HepG2 (cell line): ENCODE measurements at regions not wholly inside any gene's neighbourhood (a gene's known extent, or its start where the extent isn't known, plus 50 kb on each side); places are given as distances from the start of the nearest gene placed in this dataset.

ENCODE experiments used
- ATAC-seq: fragments of 200-7000 bp; cut with Tn5 transposase; 3 replicates; pipeline ENCODE4 v1.9.1; 2020; ENCODE audit warnings: mild to moderate bottlenecking, moderate library complexity
- BruUV-seq: library from RNA; stranded (reverse); fragments of 400-500 nt; replicated peaks from 2 replicates; lab custom pipeline; 2021; lab: Mats Ljungman, UMichigan
- CTCF ChIA-PET: fragments of 300-600 bp; formaldehyde crosslinking; extraction: SDS; loops from one replicate; lab custom pipeline; 2021; ENCODE audit warnings: low total read pairs, inconsistent platforms, low intra/inter-chr PET ratio; lab: Yijun Ruan, JAX
- POLR2A ChIA-PET: fragments of 350-600 bp; sonication (Branson Sonifier 250); formaldehyde crosslinking; loops from one replicate; lab custom pipeline; 2020; ENCODE audit warnings: antibody characterized with exemption, inconsistent platforms; lab: Yijun Ruan, JAX
- DNase-seq: peaks from one replicate; pipeline ENCODE4 v3.0.0-alpha.2; 2015; ENCODE audit warnings: low spot score
- FAIRE-seq: peaks from 3 replicates; lab custom pipeline; 2011; peaks lifted over from hg19 to GRCh38; lab: Jason Lieb, UNC
- H2AFZ ChIP-seq: one replicate; pipeline ENCODE4 v1.6.1; 2011; ENCODE audit warnings: low read length, inconsistent platforms
- H3K27ac ChIP-seq: fragments of 300-600 bp; 3 replicates; pipeline ENCODE4 v1.8.0; 2011; ENCODE audit warnings: mixed run types, mild to moderate bottlenecking, mixed read lengths, low read length, inconsistent platforms; ENCODE audit not compliant: insufficient read depth; ENCODE audit errors: extremely low read length
- H3K27me3 ChIP-seq, 2 experiments: fragments of 200-600 bp in 1 of 2; 2 replicates in 1 of 2; 3 replicates in 1 of 2; pipeline versions ENCODE4 v1.6.0 to v1.8.0; 2011; ENCODE audit warnings: low read length in 2 of 2, mild to moderate bottlenecking in 2 of 2, moderate library complexity in 2 of 2, inconsistent platforms in 1 of 2; ENCODE audit not compliant: insufficient read depth in 2 of 2, control insufficient read depth in 1 of 2
- H3K36me3 ChIP-seq, 2 experiments: fragments of 200-600 bp in 1 of 2; replicated peaks in 1 of 2; 2 replicates in 1 of 2; 3 replicates in 1 of 2; pipeline versions ENCODE4 v1.5.1 to v1.8.0; 2011; ENCODE audit warnings: low read length in 2 of 2, inconsistent platforms in 1 of 2; ENCODE audit not compliant: insufficient read depth in 2 of 2, control insufficient read depth in 1 of 2
- H3K4me1 ChIP-seq: 2 replicates; pipeline ENCODE4 v1.5.1; 2012; ENCODE audit warnings: low read length, inconsistent platforms; ENCODE audit not compliant: insufficient read depth
- H3K4me2 ChIP-seq: 2 replicates; pipeline ENCODE4 v1.6.0; 2011; ENCODE audit warnings: low read depth, low read length, inconsistent platforms
- H3K4me3 ChIP-seq, 3 experiments: fragments of 200-600 bp in 1 of 3; sonication (generic), shearing (Covaris generic) in 1 of 3; replicated peaks in 1 of 3; 2 replicates each; pipeline ENCODE4 v1.5.1; 2011 to 2016; ENCODE audit warnings: low read length in 3 of 3, inconsistent platforms in 2 of 3, low read depth in 2 of 3, mild to moderate bottlenecking in 2 of 3, control low read depth in 1 of 3, mixed read lengths in 1 of 3; ENCODE audit not compliant: insufficient read depth in 1 of 3
- H3K79me2 ChIP-seq: one replicate; pipeline ENCODE4 v1.6.1; 2011; ENCODE audit warnings: low read length, inconsistent platforms; ENCODE audit not compliant: insufficient read depth
- H3K9ac ChIP-seq: 2 replicates; pipeline ENCODE4 v1.6.0; 2011; ENCODE audit warnings: mild to moderate bottlenecking, low read depth, low read length, inconsistent platforms; ENCODE audit not compliant: insufficient read depth
- H3K9me3 ChIP-seq: 2 replicates; pipeline ENCODE4 v1.5.1; 2012; ENCODE audit warnings: mild to moderate bottlenecking, low read length
- H4K20me1 ChIP-seq: 2 replicates; pipeline ENCODE4 v1.6.0; 2011; ENCODE audit warnings: inconsistent platforms, mild to moderate bottlenecking, low read length, moderate library complexity; ENCODE audit not compliant: insufficient read depth
- BRF2 ChIP-seq: sonication (generic); formaldehyde crosslinking; IDR thresholded peaks from 2 replicates; pipeline ENCODE4 v1.8.1; 2022; ENCODE audit warnings: mild to moderate bottlenecking, missing genetic modification reagents
- CENPBD1 ChIP-seq: sonication (generic); formaldehyde crosslinking; IDR thresholded peaks from 2 replicates; pipeline ENCODE4 v1.8.0; 2022; ENCODE audit warnings: missing genetic modification reagents, low read depth, mild to moderate bottlenecking, borderline replicate concordance
- ESRRA ChIP-seq: sonication (generic); formaldehyde crosslinking; IDR thresholded peaks from 2 replicates; pipeline ENCODE4 v1.5.1; 2020; ENCODE audit warnings: mild to moderate bottlenecking, low read depth, missing genetic modification reagents
- FOXJ3 ChIP-seq: sonication (generic); formaldehyde crosslinking; IDR thresholded peaks from 2 replicates; pipeline ENCODE4 v1.4.0; 2020; ENCODE audit warnings: missing genetic modification reagents, mild to moderate bottlenecking, borderline replicate concordance
- GATA4 ChIP-seq: sonication (generic); IDR thresholded peaks from 2 replicates; pipeline ENCODE4 v1.6.1; 2016; ENCODE audit warnings: antibody characterized with exemption, low read depth, borderline replicate concordance
- HDAC1 ChIP-seq: sonication (generic); formaldehyde crosslinking; IDR thresholded peaks from 2 replicates; pipeline ENCODE4 v1.5.1; 2020; ENCODE audit warnings: mild to moderate bottlenecking, missing genetic modification reagents
- HIC2 ChIP-seq: sonication (generic); formaldehyde crosslinking; IDR thresholded peaks from 2 replicates; pipeline ENCODE4 v1.9.0; 2022; ENCODE audit warnings: low read depth, missing genetic modification reagents
- IKZF5 ChIP-seq: IDR thresholded peaks from 2 replicates; pipeline ENCODE4 v1.6.1; 2018; ENCODE audit warnings: missing genetic modification reagents, mild to moderate bottlenecking, missing compliant biosample characterization
- MAFF ChIP-seq: IDR thresholded peaks from 2 replicates; pipeline ENCODE4 v1.6.1; 2011; ENCODE audit warnings: low read depth, low read length, improper control_type of control experiment
- MAFK ChIP-seq, 2 experiments: IDR thresholded peaks in 1 of 2; conservative IDR thresholded peaks in 1 of 2; 2 replicates each; pipeline ENCODE4 v1.6.1; 2011; ENCODE audit warnings: improper control_type of control experiment in 2 of 2, low read length in 2 of 2
- PHF5A ChIP-seq: IDR thresholded peaks from one replicate; pipeline ENCODE4 v1.6.1; 2018; ENCODE audit warnings: low read depth, missing genetic modification reagents; ENCODE audit not compliant: unreplicated experiment
- PHF8 ChIP-seq: sonication (generic); formaldehyde crosslinking; IDR thresholded peaks from 2 replicates; pipeline ENCODE4 v1.5.0; 2020; ENCODE audit warnings: missing genetic modification reagents
- RXRB ChIP-seq: IDR thresholded peaks from 2 replicates; pipeline ENCODE4 v1.6.1; 2016; ENCODE audit warnings: borderline replicate concordance, missing genetic modification reagents, missing compliant biosample characterization
- SMAD9 ChIP-seq: sonication (generic); formaldehyde crosslinking; IDR thresholded peaks from 2 replicates; pipeline ENCODE4 v1.5.1; 2020; ENCODE audit warnings: mild to moderate bottlenecking, missing genetic modification reagents
- SNAPC2 ChIP-seq: sonication (generic); formaldehyde crosslinking; IDR thresholded peaks from 2 replicates; pipeline ENCODE4 v1.8.1; 2022; ENCODE audit warnings: mild to moderate bottlenecking, missing genetic modification reagents
- TBL1XR1 ChIP-seq: fragments of 150-350 bp; IDR thresholded peaks from 2 replicates; pipeline ENCODE4 v1.6.1; 2014; ENCODE audit warnings: borderline replicate concordance, low read length; ENCODE audit not compliant: partially characterized antibody
- ZBTB34 ChIP-seq: sonication (generic); formaldehyde crosslinking; IDR thresholded peaks from 2 replicates; pipeline ENCODE4 v1.8.0; 2022; ENCODE audit warnings: mild to moderate bottlenecking, missing genetic modification reagents
- ZC3H13 ChIP-seq: sonication (generic); formaldehyde crosslinking; IDR thresholded peaks from 2 replicates; pipeline ENCODE4 v1.8.1; 2023; ENCODE audit warnings: mild to moderate bottlenecking, missing genetic modification reagents, moderate library complexity
- ZNF776 ChIP-seq: sonication (generic); formaldehyde crosslinking; IDR thresholded peaks from 2 replicates; pipeline ENCODE4 v1.4.0; 2020; ENCODE audit warnings: mild to moderate bottlenecking, missing genetic modification reagents
- WGBS: methylation state at CpG from one replicate; pipeline ENCODE4 v1.1.6; 2017; ENCODE audit warnings: low lambda C conversion rate; 5-methylcytosine and 5-hydroxymethylcytosine counted together
- in situ Hi-C: cut with HindIII; loops from 2 replicates; pipeline ENCODE4 v1.10.0; 2017; ENCODE audit warnings: low pct_unique_long_range_greater_than_20kb; ENCODE audit not compliant: extremely low pct_ligation_motif_present
- intact Hi-C: fragments of 100-400 bp; cut with micrococcal nuclease; formaldehyde crosslinking; loops from one replicate; pipeline ENCODE4 v1.10.0; 2022; ENCODE audit not compliant: unreplicated experiment

- TF ChIP-seq TBL1XR1 = no peak
- no peak for TF ChIP-seq BRF2 (CRISPR knock-in tag)
- no peak for TF ChIP-seq GATA4
- TF ChIP-seq MAFK (conservative IDR thresholded peaks at IDR 0.05 in 1 of 2, IDR thresholded peaks at IDR 0.05 in 1 of 2; ENCODE audit: low read length in 2 of 2) = peak; percentile 59 to 86; a peak in 3 of 4 replicates
- no peak for TF ChIP-seq IKZF5 (CRISPR knock-in tag)
- no peak for TF ChIP-seq ZBTB34 (CRISPR knock-in tag)
- no peak for TF ChIP-seq ZNF776 (CRISPR knock-in tag)
- peak; percentile 70 for TF ChIP-seq MAFF
- TF ChIP-seq PHF8 (CRISPR knock-in tag) = no peak
Measured at GRCh38 chrX:79715448-79715847, 299.1 kb upstream of the TBX22 start (continued).

GRCh38 chrX:79719568-79720231 lies 294.9 kb upstream of the TBX22 start:
- 13% methylated on average over 4 of the region's 4 CpGs for WGBS
- BruUV-seq = no TSS peak
- POLR2A ChIA-PET = no interaction called here
- no peak for DNase-seq
- peaks cover 20% of the 10 kb centered on the region; the same call in 1 of the 2 replicates for H3K9me3 ChIP-seq
- FAIRE-seq = no peak
- H3K4me1 ChIP-seq = no peaks in the 10 kb centered on the region
- H3K79me2 ChIP-seq = no peaks in the 10 kb centered on the region
- in situ Hi-C loops (no loop called here), intact Hi-C loops (no loop called here)
- H3K36me3 ChIP-seq = no peaks in the 10 kb centered on the region
- H3K27ac ChIP-seq = no peak overlapping the region
- H4K20me1 ChIP-seq = no peaks in the 10 kb centered on the region
- CTCF ChIA-PET = no interaction called here
- no peaks in the 10 kb centered on the region for H3K27me3 ChIP-seq
- H3K4me2 ChIP-seq = no peak overlapping the region
- H2AFZ ChIP-seq = no peak overlapping the region
- H3K9ac ChIP-seq = no peak overlapping the region
- ATAC-seq = no peak
- no peak overlapping the region for H3K4me3 ChIP-seq
- no peak for TF ChIP-seq SNAPC2 (CRISPR knock-in tag)
- no peak for TF ChIP-seq ZC3H13
- TF ChIP-seq SMAD9 (CRISPR knock-in tag) = no peak
- TF ChIP-seq HIC2 (CRISPR knock-in tag) = no peak
- no peak for TF ChIP-seq RXRB (CRISPR knock-in tag)
- TF ChIP-seq FOXJ3 (CRISPR knock-in tag) = no peak
- TF ChIP-seq PHF5A (CRISPR knock-in tag) = no peak
- no peak for TF ChIP-seq ESRRA (CRISPR knock-in tag)
- no peak for TF ChIP-seq HDAC1
- TF ChIP-seq CENPBD1 (CRISPR knock-in tag) = no peak
